ENCODE measurements at regions not wholly inside any gene's neighbourhood (a gene's known extent, or its start where the extent isn't known, plus 50 kb on each side); places are given as distances from the start of the nearest gene placed in this dataset.

- ChIA-PET SMC1A (ENCODE audit: uncharacterized antibody, unreplicated experiment) (no interaction called here), POLR2A (no interaction called here), RAD21 (ENCODE audit: unreplicated experiment) (no interaction called here), CTCF (no interaction called here)
- intact Hi-C loops (cut with micrococcal nuclease; ENCODE audit: unreplicated experiment) (no loop called here), in situ Hi-C loops (cut with MboI) (loop anchor here (25.0 kb wide), 3 partner anchors 98 to 298 kb away; no protein-coding TSS in a partner anchor)
- no peak overlapping the region for H2AFZ ChIP-seq (ENCODE audit: control insufficient read depth, low read depth, low read length)
- no peak for FAIRE-seq
- ATAC-seq, result no peak
- 47% methylated on average over 48 of the region's 49 CpGs for WGBS (ENCODE audit: insufficient coverage, insufficient replicate concordance, low lambda C conversion rate, missing lambda C conversion rate)
- no peaks in the 10 kb centered on the region for H4K20me1 ChIP-seq (ENCODE audit: control insufficient read depth, insufficient read depth)
- H3K36me3 ChIP-seq (ENCODE audit: control insufficient read depth in 2 of 2, insufficient read depth in 2 of 2, low read length in 1 of 2), result no peaks in the 10 kb centered on the region
- H3K9me3 ChIP-seq (replicated peaks; ENCODE audit: control insufficient read depth, insufficient read depth, low read length), result no peaks in the 10 kb centered on the region; the same call in 2 of the 3 replicates
- H3K4me1 ChIP-seq (ENCODE audit: control insufficient read depth, insufficient read depth, low read length), result no peaks in the 10 kb centered on the region
- no peaks in the 10 kb centered on the region for H3K79me2 ChIP-seq (ENCODE audit: control insufficient read depth, insufficient read depth, low read length)
- no peak overlapping the region for H3K4me3 ChIP-seq
- no peak overlapping the region for H3K9ac ChIP-seq (ENCODE audit: control insufficient read depth, insufficient read depth, low read length)
- TF ChIP-seq NR2F1 (conservative IDR thresholded peaks at IDR 0.05) (no peak), SIX5 (IDR thresholded peaks at IDR 0.05; ENCODE audit: low read depth, low read length, severe bottlenecking) (no peak), CHD1 (IDR thresholded peaks at IDR 0.05; ENCODE audit: low read depth, low read length) (no peak), NFYA (IDR thresholded peaks at IDR 0.05; ENCODE audit: borderline replicate concordance, low read depth, low read length) (no peak), POLR2AphosphoS5 (IDR thresholded peaks at IDR 0.05; ENCODE audit: low read length) (no peak), MEF2A (IDR thresholded peaks at IDR 0.05; ENCODE audit: insufficient read depth, low read depth, low read length) (no peak), MAX (IDR thresholded peaks at IDR 0.05; ENCODE audit: low read depth, low read length) (no peak), TCF7 (IDR thresholded peaks at IDR 0.05; ENCODE audit: borderline replicate concordance) (no peak), ZBTB40 (IDR thresholded peaks at IDR 0.05; ENCODE audit: borderline replicate concordance) (no peak), SMAD5 (IDR thresholded peaks at IDR 0.05; ENCODE audit: low read depth) (no peak), BHLHE40 (IDR thresholded peaks at IDR 0.05; ENCODE audit: borderline replicate concordance in 1 of 2, low read depth in 2 of 2, low read length in 1 of 2) (no peak), NRF1 (conservative IDR thresholded peaks at IDR 0.05; ENCODE audit: low read depth, low read length) (no peak), NKRF (conservative IDR thresholded peaks at IDR 0.05) (no peak), CREM (IDR thresholded peaks at IDR 0.05; ENCODE audit: low read depth) (no peak), RAD51 (IDR thresholded peaks at IDR 0.05) (no peak), BCL3 (IDR thresholded peaks at IDR 0.05; ENCODE audit: borderline replicate concordance, insufficient read depth, low read depth, low read length, poor library complexity, severe bottlenecking) (no peak)
- no peak overlapping the region for H3K27ac ChIP-seq (ENCODE audit: control insufficient read depth, insufficient read depth)
- no peak for DNase-seq (ENCODE audit: low read depth, low spot score)
- no TSS peak for BruUV-seq (replicated peaks)
- H3K4me2 ChIP-seq (ENCODE audit: control insufficient read depth, insufficient read depth), result no peak overlapping the region
- H3K27me3 ChIP-seq (replicated peaks in 1 of 2; ENCODE audit: control insufficient read depth in 2 of 2, insufficient read depth in 2 of 2, low read length in 1 of 2), result no peaks in the 10 kb centered on the region
Observed at GRCh38 chr12:34289431-34290380, 267.4 kb downstream of the ALG10 start.
